Liver (tissue), 8 donors: ENCODE measurements at regions not wholly inside any gene's neighbourhood (a gene's known extent, or its start where the extent isn't known, plus 50 kb on each side); places are given as distances from the start of the nearest gene placed in this dataset.
"Not testable (repeated sequence)": the region's sequence is repeated elsewhere in the genome, so short reads cannot be mapped to it uniquely, and the experiment has no call there.

Experiments
- DNase-seq: peaks from one replicate; pipeline ENCODE4 v3.0.0-alpha.2; 2017; ENCODE audit warnings: low spot score
- H3K27ac ChIP-seq, 2 donors: one replicate each; pipeline ENCODE4 v1.7.0; 2013; ENCODE audit warnings: inconsistent platforms in 2 of 2, low read length in 2 of 2, control low read depth in 1 of 2, low read depth in 1 of 2, mild to moderate bottlenecking in 1 of 2
- H3K27me3 ChIP-seq, 4 donors: one replicate each; pipeline versions ENCODE4 v1.6.1 to v1.7.0; 2013; ENCODE audit warnings: low read length in 3 of 4, inconsistent platforms in 1 of 4, mild to moderate bottlenecking in 1 of 4, moderate library complexity in 1 of 4; ENCODE audit not compliant: control insufficient read depth in 4 of 4, insufficient read depth in 4 of 4
- H3K36me3 ChIP-seq, 4 donors: one replicate each; pipeline versions ENCODE4 v1.6.1 to v1.7.0; 2013; ENCODE audit warnings: low read length in 3 of 4, mild to moderate bottlenecking in 3 of 4, low read depth in 1 of 4, moderate library complexity in 1 of 4; ENCODE audit not compliant: control insufficient read depth in 4 of 4, insufficient read depth in 3 of 4
- H3K4me1 ChIP-seq, 4 donors: one replicate each; pipeline versions ENCODE4 v1.6.1 to v1.7.0; 2013; ENCODE audit warnings: low read length in 3 of 4, mild to moderate bottlenecking in 3 of 4, moderate library complexity in 1 of 4; ENCODE audit not compliant: control insufficient read depth in 4 of 4, insufficient read depth in 4 of 4
- H3K4me3 ChIP-seq, 3 donors: one replicate each; pipeline versions ENCODE4 v1.6.1 to v1.7.0; 2013; ENCODE audit warnings: low read length in 3 of 3, control low read depth in 1 of 3, low read depth in 1 of 3, mild to moderate bottlenecking in 1 of 3
- H3K9ac ChIP-seq, 2 donors: one replicate each; pipeline ENCODE4 v1.7.0; 2013; ENCODE audit warnings: low read length in 2 of 2, mild to moderate bottlenecking in 2 of 2, moderate library complexity in 2 of 2, control low read depth in 1 of 2, low read depth in 1 of 2
- H3K9me3 ChIP-seq, 4 donors: one replicate each; pipeline versions ENCODE4 v1.6.1 to v1.7.0; 2013; ENCODE audit warnings: low read length in 3 of 4; ENCODE audit not compliant: control insufficient read depth in 4 of 4
- ATF3 ChIP-seq: IDR thresholded peaks from 2 replicates; pipeline ENCODE4 v1.6.1; 2016; ENCODE audit warnings: antibody characterized with exemption
- CTCF ChIP-seq: fragments of 150-350 bp; IDR thresholded peaks from 2 replicates; pipeline ENCODE4 v1.5.1; 2017; ENCODE audit warnings: improper control_type of control experiment, low read depth, low read length; ENCODE audit not compliant: missing input control
- EGR1 ChIP-seq, 2 donors: IDR thresholded peaks; 2 replicates each; pipeline ENCODE4 v1.6.1; 2016 to 2018; ENCODE audit warnings: antibody characterized with exemption in 2 of 2, low read depth in 2 of 2
- FOXA1 ChIP-seq: IDR thresholded peaks from 2 replicates; pipeline ENCODE4 v1.6.1; 2016; ENCODE audit warnings: antibody characterized with exemption
- FOXA2 ChIP-seq: IDR thresholded peaks from 2 replicates; pipeline ENCODE4 v1.6.1; 2016; ENCODE audit warnings: antibody characterized with exemption
- GABPA ChIP-seq, 2 donors: IDR thresholded peaks in 1 of 2; conservative IDR thresholded peaks in 1 of 2; 2 replicates each; pipeline ENCODE4 v1.6.1; 2016; ENCODE audit warnings: antibody characterized with exemption in 2 of 2, mild to moderate bottlenecking in 1 of 2, moderate library complexity in 1 of 2
- HNF4A ChIP-seq, 2 donors: conservative IDR thresholded peaks; 2 replicates each; pipeline ENCODE4 v1.6.1; 2016; ENCODE audit warnings: antibody characterized with exemption in 2 of 2, mild to moderate bottlenecking in 2 of 2
- HNF4G ChIP-seq: IDR thresholded peaks from 2 replicates; pipeline ENCODE4 v1.6.1; 2016; ENCODE audit warnings: antibody characterized with exemption
- JUND ChIP-seq, 2 donors: IDR thresholded peaks; 2 replicates each; pipeline ENCODE4 v1.6.1; 2016; ENCODE audit warnings: antibody characterized with exemption in 2 of 2
- MAX ChIP-seq: IDR thresholded peaks from 2 replicates; pipeline ENCODE4 v1.6.1; 2016; ENCODE audit warnings: antibody characterized with exemption
- NR2F2 ChIP-seq: IDR thresholded peaks from 2 replicates; pipeline ENCODE4 v1.6.1; 2016; ENCODE audit warnings: antibody characterized with exemption
- RAD21 ChIP-seq, 2 donors: IDR thresholded peaks; 2 replicates each; pipeline ENCODE4 v1.6.1; 2016; ENCODE audit warnings: antibody characterized with exemption in 2 of 2, mild to moderate bottlenecking in 2 of 2
- REST ChIP-seq: IDR thresholded peaks from 2 replicates; pipeline ENCODE4 v1.6.1; 2016; ENCODE audit warnings: antibody characterized with exemption, mild to moderate bottlenecking
- RXRA ChIP-seq, 2 donors: IDR thresholded peaks; 2 replicates each; pipeline ENCODE4 v1.6.1; 2017 to 2018; ENCODE audit warnings: antibody characterized with exemption in 2 of 2, mild to moderate bottlenecking in 1 of 2
- SP1 ChIP-seq: IDR thresholded peaks from 2 replicates; pipeline ENCODE4 v1.6.1; 2018; ENCODE audit warnings: antibody characterized with exemption, mild to moderate bottlenecking
- TAF1 ChIP-seq: conservative IDR thresholded peaks from 2 replicates; pipeline ENCODE4 v1.6.1; 2016; ENCODE audit warnings: antibody characterized with exemption, mild to moderate bottlenecking
- YY1 ChIP-seq: IDR thresholded peaks from 2 replicates; pipeline ENCODE4 v1.6.1; 2016; ENCODE audit warnings: antibody characterized with exemption, mild to moderate bottlenecking
- ZBTB33 ChIP-seq: IDR thresholded peaks from 2 replicates; pipeline ENCODE4 v1.6.1; 2016; ENCODE audit warnings: antibody characterized with exemption
- WGBS: extraction: QIAGEN DNeasy Blood & Tissue Kit; methylation state at CpG from one replicate; pipeline ENCODE4 v1.1.7; 2013; 5-methylcytosine and 5-hydroxymethylcytosine counted together
- donor health status: healthy.
- donor health status: healthy.
- donor health status: healthy.
- donor health status: healthy.
- donor health status: healthy.

GRCh38 chr3:72032441-72033135, 247.6 kb upstream of the PROK2 start:
- no peaks in the 10 kb centered on the region for H3K36me3 ChIP-seq
- no peaks in the 10 kb centered on the region for H3K9me3 ChIP-seq
- no peaks in the 10 kb centered on the region for H3K27me3 ChIP-seq
- 91% methylated on average over 7 of the region's 7 CpGs for WGBS
- H3K9ac ChIP-seq: no peak overlapping the region
- TF ChIP-seq GABPA (IDR thresholded peaks at IDR 0.05 in 1 of 2, conservative IDR thresholded peaks at IDR 0.05 in 1 of 2): no peak
- no peak for TF ChIP-seq FOXA2
- no peak for TF ChIP-seq YY1
- TF ChIP-seq ATF3: no peak
- TF ChIP-seq JUND (IDR thresholded peaks at IDR 0.05): no peak
- TF ChIP-seq MAX: no peak
- no peak for TF ChIP-seq REST
- TF ChIP-seq RXRA (IDR thresholded peaks at IDR 0.05): no peak
- TF ChIP-seq HNF4G: no peak
- TF ChIP-seq TAF1: no peak
- no peak for TF ChIP-seq ZBTB33
- no peak for TF ChIP-seq FOXA1
- no peak for TF ChIP-seq RAD21 (IDR thresholded peaks at IDR 0.05)
- no peak for TF ChIP-seq SP1
- no peak for TF ChIP-seq EGR1 (IDR thresholded peaks at IDR 0.05; ENCODE audit: low read depth in 2 of 2)
- DNase-seq: no peak
- H3K4me3 ChIP-seq: no peak overlapping the region
- H3K27ac ChIP-seq: no peak overlapping the region
- no peaks in the 10 kb centered on the region for H3K4me1 ChIP-seq

- no peak for DNase-seq
- TF ChIP-seq RAD21 (IDR thresholded peaks at IDR 0.05) (no peak), YY1 (no peak), HNF4G (no peak), EGR1 (IDR thresholded peaks at IDR 0.05; ENCODE audit: low read depth in 2 of 2) (no peak), HNF4A (conservative IDR thresholded peaks at IDR 0.05) (no peak), TAF1 (no peak), FOXA1 (no peak), NR2F2 (no peak), CTCF (no peak), SP1 (no peak), RXRA (IDR thresholded peaks at IDR 0.05) (no peak), FOXA2 (no peak)
- H3K36me3 ChIP-seq: no peaks in the 10 kb centered on the region
- no peaks in the 10 kb centered on the region for H3K4me1 ChIP-seq
- no peak overlapping the region for H3K9ac ChIP-seq
- H3K27me3 ChIP-seq: no peaks in the 10 kb centered on the region
- WGBS: 81% methylated on average over 3 of the region's 3 CpGs
- H3K9me3 ChIP-seq: no peaks in the 10 kb centered on the region
- no peak overlapping the region for H3K27ac ChIP-seq
- H3K4me3 ChIP-seq: no peak overlapping the region
These were observed 246.6 kb upstream of the PROK2 start for GRCh38 chr3:72031581-72031980.

- H3K9ac ChIP-seq, H3K4me1 ChIP-seq, H3K27me3 ChIP-seq, DNase-seq, H3K36me3 ChIP-seq, H3K4me3 ChIP-seq, H3K27ac ChIP-seq, H3K9me3 ChIP-seq: not testable (repeated sequence)
- WGBS: 94% methylated on average over 7 of the region's 7 CpGs
These were observed 245.3 kb upstream of the PROK2 start for GRCh38 chr3:72030296-72030695.

- H3K36me3 ChIP-seq, H3K4me3 ChIP-seq, H3K27ac ChIP-seq, H3K9ac ChIP-seq, DNase-seq, H3K4me1 ChIP-seq, H3K27me3 ChIP-seq, H3K9me3 ChIP-seq: not testable (repeated sequence)
- WGBS: 78% methylated on average over 8 of the region's 8 CpGs
These were observed 243.8 kb upstream of the PROK2 start for GRCh38 chr3:72028726-72029125.
